ENCODE measurements at regions not wholly inside any gene's neighbourhood (a gene's known extent, or its start where the extent isn't known, plus 50 kb on each side); places are given as distances from the start of the nearest gene placed in this dataset.

DNA sequence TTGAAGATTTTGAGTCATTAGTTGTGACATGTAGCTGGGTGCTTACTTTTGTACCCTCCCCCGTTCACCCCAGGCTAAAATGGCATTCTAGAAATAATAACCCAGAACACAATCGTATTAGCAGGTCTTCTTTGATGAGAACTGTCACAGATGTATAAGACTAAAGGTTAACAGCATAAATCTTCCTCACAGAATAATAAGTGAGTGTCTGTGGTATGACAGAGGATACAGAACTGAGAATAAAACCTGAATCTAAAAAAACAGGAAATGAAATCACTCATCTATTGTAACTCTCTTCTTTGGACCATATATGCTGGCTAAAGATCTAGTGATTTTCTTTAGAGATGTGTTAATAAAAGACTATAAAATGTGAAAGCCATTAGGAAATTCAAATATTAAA is 746.6 kb downstream of the LRFN5 start:
- TF ChIP-seq CTCF (conservative IDR thresholded peaks at IDR 0.05; ENCODE audit: low read depth, low read length) (no peak), EZH2 (IDR thresholded peaks at IDR 0.05; ENCODE audit: borderline replicate concordance, low read depth, low read length, poor library complexity, severe bottlenecking) (no peak)
